ENCODE measurements at regions not wholly inside any gene's neighbourhood (a gene's known extent, or its start where the extent isn't known, plus 50 kb on each side); places are given as distances from the start of the nearest gene placed in this dataset.

GRCh38 chr5:108637134-108637533 lies 110.6 kb upstream of the FER start:
- TF ChIP-seq CTCF (IDR thresholded peaks at IDR 0.05; ENCODE audit: control insufficient read depth, extremely low read depth, insufficient read depth) = no peak
- H3K4me3 ChIP-seq (ENCODE audit: low read depth, low read length) = no peak overlapping the region
- DNase-seq (ENCODE audit: low read depth) = no peak

- DNase-seq (ENCODE audit: low read depth) = no peak
- H3K4me3 ChIP-seq (ENCODE audit: low read depth, low read length) = no peak overlapping the region
- TF ChIP-seq CTCF (IDR thresholded peaks at IDR 0.05; ENCODE audit: control insufficient read depth, extremely low read depth, insufficient read depth) = no peak
Observed at GRCh38 chr5:108636135-108636853, 111.4 kb upstream of the FER start.

- no peak overlapping the region for H3K4me3 ChIP-seq (ENCODE audit: low read depth, low read length)
- DNase-seq (ENCODE audit: low read depth) = no peak
- no peak for TF ChIP-seq CTCF (IDR thresholded peaks at IDR 0.05; ENCODE audit: control insufficient read depth, extremely low read depth, insufficient read depth)
Observed at GRCh38 chr5:108634617-108635288, 112.9 kb upstream of the FER start.

- no peak overlapping the region for H3K4me3 ChIP-seq (ENCODE audit: low read depth, low read length)
- no peak for DNase-seq (ENCODE audit: low read depth)
- TF ChIP-seq CTCF (IDR thresholded peaks at IDR 0.05; ENCODE audit: control insufficient read depth, extremely low read depth, insufficient read depth) = no peak
Observed at GRCh38 chr5:108634010-108634616, 113.6 kb upstream of the FER start.

- DNase-seq (ENCODE audit: low read depth) = no peak
- no peak overlapping the region for H3K4me3 ChIP-seq (ENCODE audit: low read depth, low read length)
- TF ChIP-seq CTCF (IDR thresholded peaks at IDR 0.05; ENCODE audit: control insufficient read depth, extremely low read depth, insufficient read depth) = no peak
Observed at GRCh38 chr5:108629779-108630528, 117.7 kb upstream of the FER start.

GRCh38 chr5:108625654-108626053 lies 122.0 kb upstream of the FER start:
- no peak overlapping the region for H3K4me3 ChIP-seq (ENCODE audit: low read depth, low read length)
- DNase-seq (ENCODE audit: low read depth) = no peak
- no peak for TF ChIP-seq CTCF (IDR thresholded peaks at IDR 0.05; ENCODE audit: control insufficient read depth, extremely low read depth, insufficient read depth)

All from LNCaP clone FGC (cell line).